Keratinocyte (primary cell): ENCODE measurements at regions not wholly inside any gene's neighbourhood (a gene's known extent, or its start where the extent isn't known, plus 50 kb on each side); places are given as distances from the start of the nearest gene placed in this dataset.

Experiments
- DNase-seq: peaks from one replicate; pipeline ENCODE4 v3.0.0-alpha.2; 2011; ENCODE audit warnings: low read depth, missing footprints, low spot score
- FAIRE-seq: peaks from 2 replicates; lab custom pipeline; 2011; peaks lifted over from hg19 to GRCh38; lab: Jason Lieb, UNC
- H2AFZ ChIP-seq: 2 replicates; pipeline ENCODE4 v1.6.0; 2012; ENCODE audit warnings: low read length, control low read depth, inconsistent platforms; ENCODE audit not compliant: control insufficient read depth
- H3K27ac ChIP-seq: 2 replicates; pipeline ENCODE4 v1.5.1; 2011; ENCODE audit warnings: low read length; ENCODE audit not compliant: control insufficient read depth, insufficient read depth
- H3K27me3 ChIP-seq: 3 replicates; pipeline ENCODE4 v1.6.0; 2011; ENCODE audit warnings: low read length; ENCODE audit not compliant: control insufficient read depth, insufficient read depth; ENCODE audit errors: extremely low read depth
- H3K36me3 ChIP-seq, 2 experiments: 2 replicates in 1 of 2; 3 replicates in 1 of 2; pipeline ENCODE4 v1.5.1; 2011; ENCODE audit warnings: low read length in 2 of 2, mild to moderate bottlenecking in 1 of 2; ENCODE audit not compliant: control insufficient read depth in 2 of 2, insufficient read depth in 2 of 2; ENCODE audit errors: extremely low read depth in 1 of 2
- H3K4me1 ChIP-seq: 3 replicates; pipeline ENCODE4 v1.5.1; 2011; ENCODE audit warnings: low read length; ENCODE audit not compliant: control insufficient read depth, insufficient read depth; ENCODE audit errors: extremely low read depth
- H3K4me2 ChIP-seq: 3 replicates; pipeline ENCODE4 v1.6.0; 2011; ENCODE audit warnings: low read depth, low read length; ENCODE audit not compliant: control insufficient read depth, insufficient read depth; ENCODE audit errors: extremely low read depth
- H3K4me3 ChIP-seq, 3 experiments: fragments of 200-600 bp in 1 of 3; sonication (generic) in 1 of 3; 2 replicates in 2 of 3; 3 replicates in 1 of 3; pipeline ENCODE4 v1.5.1; 2011 to 2016; ENCODE audit warnings: low read length in 3 of 3, mild to moderate bottlenecking in 3 of 3, control low read depth in 2 of 3, inconsistent platforms in 1 of 3, low read depth in 1 of 3, mixed read lengths in 1 of 3, mixed run types in 1 of 3, moderate library complexity in 1 of 3; ENCODE audit not compliant: control insufficient read depth in 2 of 3, insufficient read depth in 2 of 3; ENCODE audit errors: extremely low read depth in 1 of 3
- H3K79me2 ChIP-seq: 2 replicates; pipeline ENCODE4 v1.6.0; 2012; ENCODE audit warnings: low read length; ENCODE audit not compliant: control insufficient read depth, insufficient read depth
- H3K9ac ChIP-seq: 3 replicates; pipeline ENCODE4 v1.6.0; 2011; ENCODE audit warnings: low read length; ENCODE audit not compliant: control insufficient read depth, insufficient read depth; ENCODE audit errors: extremely low read depth
- H3K9me1 ChIP-seq: 3 replicates; pipeline ENCODE4 v1.6.0; 2011; ENCODE audit warnings: low read length; ENCODE audit not compliant: control insufficient read depth, insufficient read depth; ENCODE audit errors: extremely low read depth
- H3K9me3 ChIP-seq: 2 replicates; pipeline ENCODE4 v1.5.1; 2012; ENCODE audit warnings: low read depth, low read length; ENCODE audit not compliant: control insufficient read depth
- H4K20me1 ChIP-seq: 3 replicates; pipeline ENCODE4 v1.6.0; 2011; ENCODE audit warnings: low read length; ENCODE audit not compliant: control insufficient read depth, insufficient read depth; ENCODE audit errors: extremely low read depth
- CTCF ChIP-seq, 3 experiments: IDR thresholded peaks in 1 of 3; conservative IDR thresholded peaks in 1 of 3; optimal IDR thresholded peaks in 1 of 3; 2 replicates in 2 of 3; 3 replicates in 1 of 3; pipeline versions ENCODE3 to v1.5.1; 2011; ENCODE audit warnings: low read length in 3 of 3, mild to moderate bottlenecking in 3 of 3, moderate library complexity in 2 of 3, control low read depth in 1 of 3, inconsistent platforms in 1 of 3; ENCODE audit not compliant: insufficient read depth in 2 of 3; ENCODE audit errors: extremely low read depth in 1 of 3
- EZH2 ChIP-seq: IDR thresholded peaks from one replicate; pipeline ENCODE4 v1.6.1; 2012; ENCODE audit warnings: inconsistent platforms, mild to moderate bottlenecking, low read length, moderate library complexity
- dilution Hi-C: fragments of 300-500 bp; cut with MboI; formaldehyde crosslinking; loops from one replicate; pipeline ENCODE4 v1.7.0; 2020; ENCODE audit warnings: low sequenced_read_pairs; ENCODE audit not compliant: extremely low pct_ligation_motif_present

- dilution Hi-C loops, result no loop called here
- H4K20me1 ChIP-seq, result no peaks in the 10 kb centered on the region
- H3K79me2 ChIP-seq, result no peaks in the 10 kb centered on the region
- no peaks in the 10 kb centered on the region for H3K36me3 ChIP-seq
- DNase-seq, result no peak
- no peaks in the 10 kb centered on the region for H3K9me1 ChIP-seq
- FAIRE-seq, result no peak
- H3K27ac ChIP-seq, result no peak overlapping the region
- peaks cover 12% of the 10 kb centered on the region for H3K27me3 ChIP-seq
- TF ChIP-seq CTCF (optimal IDR thresholded peaks at IDR 0.05 in 1 of 3, IDR thresholded peaks at IDR 0.05 in 1 of 3, conservative IDR thresholded peaks at IDR 0.05 in 1 of 3; ENCODE audit: extremely low read depth in 1 of 3, insufficient read depth in 2 of 3, low read length in 3 of 3), result no peak
- TF ChIP-seq EZH2, result no peak
- no peak overlapping the region for H2AFZ ChIP-seq
- no peak overlapping the region for H3K4me3 ChIP-seq
- H3K4me2 ChIP-seq, result no peak overlapping the region
- H3K4me1 ChIP-seq, result no peaks in the 10 kb centered on the region
- no peaks in the 10 kb centered on the region for H3K9me3 ChIP-seq
- H3K9ac ChIP-seq, result no peak overlapping the region
These were observed 86.0 kb upstream of the BHLHE23 start for GRCh38 chr20:63092660-63093215.

- dilution Hi-C loops, result no loop called here
- FAIRE-seq, result no peak
- no peaks in the 10 kb centered on the region for H4K20me1 ChIP-seq
- no peaks in the 10 kb centered on the region for H3K36me3 ChIP-seq
- no peak for TF ChIP-seq EZH2
- no peak for TF ChIP-seq CTCF (optimal IDR thresholded peaks at IDR 0.05 in 1 of 3, IDR thresholded peaks at IDR 0.05 in 1 of 3, conservative IDR thresholded peaks at IDR 0.05 in 1 of 3; ENCODE audit: extremely low read depth in 1 of 3, insufficient read depth in 2 of 3, low read length in 3 of 3)
- DNase-seq, result no peak
- H3K9me1 ChIP-seq, result no peaks in the 10 kb centered on the region
- no peaks in the 10 kb centered on the region for H3K4me1 ChIP-seq
- no peak overlapping the region for H3K9ac ChIP-seq
- H3K27me3 ChIP-seq, result peaks cover 12% of the 10 kb centered on the region
- no peak overlapping the region for H3K27ac ChIP-seq
- H3K79me2 ChIP-seq, result no peaks in the 10 kb centered on the region
- H3K4me3 ChIP-seq, result no peak overlapping the region
- no peaks in the 10 kb centered on the region for H3K9me3 ChIP-seq
- H3K4me2 ChIP-seq, result no peak overlapping the region
- H2AFZ ChIP-seq, result no peak overlapping the region
These were observed 85.3 kb upstream of the BHLHE23 start for GRCh38 chr20:63091901-63092659.
